ENCODE measurements at regions not wholly inside any gene's neighbourhood (a gene's known extent, or its start where the extent isn't known, plus 50 kb on each side); places are given as distances from the start of the nearest gene placed in this dataset.

DNA sequence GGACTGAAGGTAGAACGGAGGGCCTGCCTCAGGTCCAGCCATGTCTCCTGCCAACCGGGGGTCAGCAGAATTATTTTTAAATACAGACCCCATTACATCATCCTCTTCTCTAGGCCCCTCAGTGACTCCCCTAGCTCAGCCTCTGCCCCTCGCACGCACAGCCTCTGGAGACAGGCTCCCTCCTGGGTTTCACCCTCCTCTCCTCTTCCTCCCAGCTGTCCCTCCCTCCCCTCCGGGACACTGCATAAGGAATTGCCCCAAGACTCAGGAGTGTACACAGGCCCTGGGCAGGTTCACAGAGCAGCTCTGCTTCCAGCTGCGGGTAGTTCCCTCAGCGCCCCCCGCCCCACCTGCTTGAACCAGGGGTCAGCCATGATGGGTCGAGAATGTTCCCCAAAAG lies 520.2 kb upstream of the MYT1L start:
- TF ChIP-seq, protein P1, sequence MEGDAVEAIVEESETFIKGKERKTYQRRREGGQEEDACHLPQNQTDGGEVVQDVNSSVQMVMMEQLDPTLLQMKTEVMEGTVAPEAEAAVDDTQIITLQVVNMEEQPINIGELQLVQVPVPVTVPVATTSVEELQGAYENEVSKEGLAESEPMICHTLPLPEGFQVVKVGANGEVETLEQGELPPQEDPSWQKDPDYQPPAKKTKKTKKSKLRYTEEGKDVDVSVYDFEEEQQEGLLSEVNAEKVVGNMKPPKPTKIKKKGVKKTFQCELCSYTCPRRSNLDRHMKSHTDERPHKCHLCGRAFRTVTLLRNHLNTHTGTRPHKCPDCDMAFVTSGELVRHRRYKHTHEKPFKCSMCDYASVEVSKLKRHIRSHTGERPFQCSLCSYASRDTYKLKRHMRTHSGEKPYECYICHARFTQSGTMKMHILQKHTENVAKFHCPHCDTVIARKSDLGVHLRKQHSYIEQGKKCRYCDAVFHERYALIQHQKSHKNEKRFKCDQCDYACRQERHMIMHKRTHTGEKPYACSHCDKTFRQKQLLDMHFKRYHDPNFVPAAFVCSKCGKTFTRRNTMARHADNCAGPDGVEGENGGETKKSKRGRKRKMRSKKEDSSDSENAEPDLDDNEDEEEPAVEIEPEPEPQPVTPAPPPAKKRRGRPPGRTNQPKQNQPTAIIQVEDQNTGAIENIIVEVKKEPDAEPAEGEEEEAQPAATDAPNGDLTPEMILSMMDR (IDR thresholded peaks at IDR 0.05), result no peak
- no peak for TF ChIP-seq EZH2phosphoT487 (IDR thresholded peaks at IDR 0.05)
- TF ChIP-seq EZH2 (IDR thresholded peaks at IDR 0.05), result no peak
